Endothelial cell of umbilical vein (primary cell): ENCODE measurements at regions not wholly inside any gene's neighbourhood (a gene's known extent, or its start where the extent isn't known, plus 50 kb on each side); places are given as distances from the start of the nearest gene placed in this dataset.

ENCODE experiments used
- BruUV-seq: library from RNA; stranded (reverse); fragments of 400-500 nt; replicated peaks from 2 replicates; lab custom pipeline; 2021; lab: Mats Ljungman, UMichigan
- CTCF ChIA-PET: fragments of 300-600, 350-600 bp; sonication (Branson Sonifier 250); formaldehyde crosslinking; loops from one replicate; lab custom pipeline; 2021; ENCODE audit warnings: antibody characterized with exemption, inconsistent platforms; lab: Charles Lee
- POLR2A ChIA-PET: fragments of 300-600, 350-600 bp; sonication (Branson Sonifier 250); formaldehyde crosslinking; loops from one replicate; lab custom pipeline; 2021; ENCODE audit warnings: antibody characterized with exemption, inconsistent platforms; lab: Charles Lee
- DNase-seq: peaks from one replicate; pipeline ENCODE4 v3.0.0-alpha.2; 2011; ENCODE audit warnings: low read depth, low spot score
- FAIRE-seq: peaks from 2 replicates; lab custom pipeline; 2011; peaks lifted over from hg19 to GRCh38; lab: Jason Lieb, UNC
- H2AFZ ChIP-seq: 2 replicates; pipeline ENCODE4 v1.6.0; 2012; ENCODE audit warnings: low read depth, low read length, control low read depth, inconsistent platforms
- H3K27ac ChIP-seq: 2 replicates; pipeline ENCODE4 v1.5.1; 2011; ENCODE audit warnings: low read depth, mild to moderate bottlenecking, control low read depth, low read length, moderate library complexity; ENCODE audit not compliant: insufficient read depth
- H3K27me3 ChIP-seq, 2 experiments: 2 replicates each; pipeline versions ENCODE4 v1.6.0 to v1.6.1; 2011; ENCODE audit warnings: low read length in 2 of 2, mixed read lengths in 1 of 2; ENCODE audit not compliant: control insufficient read depth in 2 of 2, insufficient read depth in 2 of 2
- H3K36me3 ChIP-seq, 2 experiments: 2 replicates in 1 of 2; 3 replicates in 1 of 2; pipeline ENCODE4 v1.5.1; 2011; ENCODE audit warnings: low read length in 2 of 2, mild to moderate bottlenecking in 1 of 2, moderate library complexity in 1 of 2; ENCODE audit not compliant: control insufficient read depth in 2 of 2, insufficient read depth in 2 of 2; ENCODE audit errors: extremely low read depth in 1 of 2
- H3K4me1 ChIP-seq: 3 replicates; pipeline ENCODE4 v1.5.1; 2011; ENCODE audit warnings: mild to moderate bottlenecking, low read length; ENCODE audit not compliant: control insufficient read depth, insufficient read depth; ENCODE audit errors: extremely low read depth
- H3K4me2 ChIP-seq: 2 replicates; pipeline ENCODE4 v1.6.1; 2011; ENCODE audit warnings: low read length, control low read depth, mixed read lengths; ENCODE audit not compliant: insufficient read depth
- H3K4me3 ChIP-seq, 3 experiments: fragments of 200-600 bp in 1 of 3; sonication (generic), shearing (Covaris generic) in 1 of 3; replicated peaks in 1 of 3; 2 replicates each; pipeline ENCODE4 v1.5.1; 2011 to 2016; ENCODE audit warnings: control low read depth in 3 of 3, low read length in 3 of 3, mild to moderate bottlenecking in 2 of 3, inconsistent platforms in 1 of 3, low read depth in 1 of 3, moderate library complexity in 1 of 3; ENCODE audit not compliant: insufficient read depth in 1 of 3
- H3K79me2 ChIP-seq: 2 replicates; pipeline ENCODE4 v1.6.0; 2012; ENCODE audit warnings: low read length, inconsistent platforms; ENCODE audit not compliant: control insufficient read depth, insufficient read depth
- H3K9ac ChIP-seq: replicated peaks from 2 replicates; pipeline ENCODE3; 2011; ENCODE audit warnings: low read length, control low read depth; ENCODE audit not compliant: insufficient read depth; ENCODE audit errors: extremely low read depth
- H3K9me1 ChIP-seq: replicated peaks from 3 replicates; pipeline ENCODE4 v1.6.0; 2011; ENCODE audit warnings: mild to moderate bottlenecking, low read length; ENCODE audit not compliant: control insufficient read depth, insufficient read depth; ENCODE audit errors: extremely low read depth
- H3K9me3 ChIP-seq: replicated peaks from 2 replicates; pipeline ENCODE4 v1.5.1; 2012; ENCODE audit warnings: low read length, inconsistent platforms; ENCODE audit not compliant: control insufficient read depth, insufficient read depth
- H4K20me1 ChIP-seq: replicated peaks from 2 replicates; pipeline ENCODE3; 2011; ENCODE audit warnings: mild to moderate bottlenecking, low read length; ENCODE audit not compliant: control insufficient read depth, insufficient read depth; ENCODE audit errors: extremely low read depth
- CTCF ChIP-seq, 2 donors: IDR thresholded peaks; 1 replicate in 1 of 2; 2 replicates in 1 of 2; pipeline ENCODE4 v1.5.1; 2011; ENCODE audit warnings: low read length in 2 of 2, mild to moderate bottlenecking in 2 of 2, moderate library complexity in 2 of 2, control low read depth in 1 of 2, inconsistent platforms in 1 of 2, low read depth in 1 of 2; ENCODE audit not compliant: insufficient read depth in 1 of 2; ENCODE audit errors: extremely low read depth in 1 of 2
- EZH2 ChIP-seq: IDR thresholded peaks from 2 replicates; pipeline ENCODE4 v1.6.1; 2012; ENCODE audit warnings: borderline replicate concordance, low read depth, mild to moderate bottlenecking, moderate library complexity, low read length, inconsistent platforms; ENCODE audit not compliant: severe bottlenecking
- FOS ChIP-seq: IDR thresholded peaks from 2 replicates; pipeline ENCODE4 v1.6.1; 2011; ENCODE audit warnings: mild to moderate bottlenecking, low read length, moderate library complexity, borderline replicate concordance; ENCODE audit not compliant: insufficient read depth
- GATA2 ChIP-seq: IDR thresholded peaks from 2 replicates; pipeline ENCODE4 v1.7.0; 2011; ENCODE audit warnings: low read depth, mild to moderate bottlenecking, moderate library complexity, mixed read lengths, low read length; ENCODE audit not compliant: insufficient read length, insufficient read depth
- JUN ChIP-seq: IDR thresholded peaks from 2 replicates; pipeline ENCODE4 v1.6.1; 2011; ENCODE audit warnings: borderline replicate concordance, low read depth; ENCODE audit not compliant: insufficient read length, insufficient read depth
- MYC ChIP-seq: IDR thresholded peaks from one replicate; pipeline ENCODE4 v1.6.1; 2011; ENCODE audit warnings: mild to moderate bottlenecking, low read depth, low read length
- POLR2A ChIP-seq: IDR thresholded peaks from 2 replicates; pipeline ENCODE4 v1.6.1; 2012; ENCODE audit warnings: low read depth, mild to moderate bottlenecking, control low read depth, low read length
- POLR2AphosphoS5 ChIP-seq: IDR thresholded peaks from 2 replicates; pipeline ENCODE4 v1.6.1; 2012; ENCODE audit warnings: low read depth, mild to moderate bottlenecking, control low read depth, low read length, moderate library complexity; ENCODE audit not compliant: insufficient read depth
- dilution Hi-C: fragments of 300-500 bp; cut with MboI; formaldehyde crosslinking; loops from one replicate; pipeline ENCODE4 v1.15.0; 2019; ENCODE audit warnings: low sequenced_read_pairs; ENCODE audit not compliant: extremely low pct_ligation_motif_present
- intact Hi-C: fragments of 100-400 bp; cut with micrococcal nuclease; formaldehyde crosslinking; loops from one replicate; pipeline ENCODE4 v1.10.0; 2022
- TF ChIP-seq, protein P1 (sequence below): IDR thresholded peaks from 2 replicates; pipeline ENCODE4 v1.6.1; 2011; ENCODE audit not compliant: insufficient read depth, insufficient read length

DNA sequence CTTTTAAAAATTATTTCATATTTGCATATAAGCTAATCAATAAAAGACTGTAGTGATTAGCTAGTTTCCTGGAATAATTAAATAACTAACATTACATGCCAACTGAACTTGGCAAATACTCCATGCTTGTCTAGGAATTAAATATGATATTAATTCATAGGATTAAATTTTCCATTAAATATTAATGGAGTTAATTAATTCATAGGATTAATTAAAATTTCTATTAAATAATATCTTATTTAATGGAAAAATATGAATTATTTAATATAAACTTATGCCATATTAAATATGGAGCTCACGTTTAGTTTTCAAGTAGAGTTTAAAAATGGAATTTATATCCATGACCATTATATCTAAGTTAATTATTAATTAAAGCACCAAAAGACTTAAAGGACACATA lies 517.8 kb upstream of the DAB2 start:
- TF ChIP-seq EZH2: no peak
- no peak for TF ChIP-seq GATA2
- no peak for TF ChIP-seq POLR2AphosphoS5
- TF ChIP-seq, protein P1, sequence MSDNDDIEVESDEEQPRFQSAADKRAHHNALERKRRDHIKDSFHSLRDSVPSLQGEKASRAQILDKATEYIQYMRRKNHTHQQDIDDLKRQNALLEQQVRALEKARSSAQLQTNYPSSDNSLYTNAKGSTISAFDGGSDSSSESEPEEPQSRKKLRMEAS: no peak
- TF ChIP-seq MYC: no peak
- no peak for TF ChIP-seq FOS
- TF ChIP-seq CTCF (IDR thresholded peaks at IDR 0.05; ENCODE audit: extremely low read depth in 1 of 2, insufficient read depth in 1 of 2, low read depth in 1 of 2, low read length in 2 of 2): no peak
- no peak for TF ChIP-seq JUN
- no peak for TF ChIP-seq POLR2A
- H3K36me3 ChIP-seq: no peaks in the 10 kb centered on the region
- peaks cover 2% of the 10 kb centered on the region for H3K9me1 ChIP-seq
- no peak overlapping the region for H3K4me3 ChIP-seq
- H2AFZ ChIP-seq: no peak overlapping the region
- no peak overlapping the region for H3K27ac ChIP-seq
- no TSS peak for BruUV-seq
- H3K4me1 ChIP-seq: no peaks in the 10 kb centered on the region
- H3K79me2 ChIP-seq: no peaks in the 10 kb centered on the region
- no peak for FAIRE-seq
- H4K20me1 ChIP-seq: no peaks in the 10 kb centered on the region
- no peak overlapping the region for H3K4me2 ChIP-seq
- ChIA-PET POLR2A (no interaction called here), CTCF (no interaction called here)
- H3K9ac ChIP-seq: no peak overlapping the region
- H3K27me3 ChIP-seq: no peaks in the 10 kb centered on the region
- intact Hi-C loops: loop anchor here (10.0 kb wide), 1 partner anchor 222 kb away; no protein-coding TSS in a partner anchor
- DNase-seq: no peak
- no peaks in the 10 kb centered on the region for H3K9me3 ChIP-seq
- dilution Hi-C loops: no loop called here
